ENCODE measurements at regions not wholly inside any gene's neighbourhood (a gene's known extent, or its start where the extent isn't known, plus 50 kb on each side); places are given as distances from the start of the nearest gene placed in this dataset.

- no peaks in the 10 kb centered on the region for H3K9me3 ChIP-seq (ENCODE audit: control insufficient read depth, insufficient read depth, low read depth, low read length)
- in situ Hi-C loops (cut with HindIII; ENCODE audit: low pct_unique_long_range_greater_than_20kb, low sequenced_read_pairs) (no loop called here), intact Hi-C loops (cut with micrococcal nuclease; ENCODE audit: unreplicated experiment) (no loop called here)
- DNase-seq (ENCODE audit: low read depth, low spot score) = no peak
- TF ChIP-seq CTCF (IDR thresholded peaks at IDR 0.05) (no peak), POLR2AphosphoS5 (IDR thresholded peaks at IDR 0.05; ENCODE audit: low read depth, low read length) (no peak), REST (IDR thresholded peaks at IDR 0.05; ENCODE audit: insufficient read depth in 1 of 2, low read depth in 2 of 2, low read length in 1 of 2) (no peak), TCF7L2 (IDR thresholded peaks at IDR 0.05; ENCODE audit: low read depth, low read length) (no peak), SIN3A (IDR thresholded peaks at IDR 0.05; ENCODE audit: borderline replicate concordance, insufficient read depth, low read depth, low read length) (no peak)
- H3K4me1 ChIP-seq (ENCODE audit: control insufficient read depth, insufficient read depth, low read length) = peaks cover 9% of the 10 kb centered on the region; the same call in 1 of the 2 replicates
- H3K36me3 ChIP-seq (ENCODE audit: control insufficient read depth, insufficient read depth, low read length) = no peaks in the 10 kb centered on the region
- H3K27me3 ChIP-seq (ENCODE audit: control insufficient read depth, insufficient read depth, low read length) = no peaks in the 10 kb centered on the region
- no peak overlapping the region for H3K4me3 ChIP-seq (ENCODE audit: low read depth in 2 of 2, low read length in 2 of 2)
- no TSS peak for BruUV-seq (replicated peaks)
- ATAC-seq = no peak
- CTCF ChIA-PET = no interaction called here
- POLR2A ChIA-PET = no interaction called here
- H3K27ac ChIP-seq (ENCODE audit: low read length) = no peak overlapping the region
Observed at GRCh38 chr5:17360879-17361278, 137.2 kb upstream of the TAF11L2 start.

DNA sequence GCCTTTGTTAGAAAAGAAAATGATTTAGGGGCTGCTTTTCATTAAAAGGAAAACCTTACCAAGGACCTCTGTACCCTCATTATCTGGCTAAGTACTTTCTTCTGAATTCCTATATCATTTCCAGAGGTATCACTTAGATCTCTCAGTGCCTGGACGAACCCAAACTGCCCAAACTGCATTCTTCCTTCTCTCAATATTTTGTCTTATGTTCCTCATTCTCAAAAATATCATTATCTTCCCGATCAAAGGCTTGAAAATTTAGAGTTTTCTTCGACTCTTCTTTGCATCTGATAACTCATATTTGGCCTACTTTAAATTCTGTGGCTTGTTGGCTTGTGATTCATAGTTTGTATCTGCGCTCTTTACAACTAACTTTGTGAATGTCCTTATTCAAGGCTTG lies 136.7 kb upstream of the TAF11L2 start:
- ATAC-seq (no peak), DNase-seq (ENCODE audit: low read depth, low spot score) (no peak)
- TF ChIP-seq POLR2AphosphoS5 (IDR thresholded peaks at IDR 0.05; ENCODE audit: low read depth, low read length) (no peak), REST (IDR thresholded peaks at IDR 0.05; ENCODE audit: insufficient read depth in 1 of 2, low read depth in 2 of 2, low read length in 1 of 2) (no peak), SIN3A (IDR thresholded peaks at IDR 0.05; ENCODE audit: borderline replicate concordance, insufficient read depth, low read depth, low read length) (no peak), CTCF (IDR thresholded peaks at IDR 0.05) (no peak), TCF7L2 (IDR thresholded peaks at IDR 0.05; ENCODE audit: low read depth, low read length) (no peak)
- in situ Hi-C loops (cut with HindIII; ENCODE audit: low pct_unique_long_range_greater_than_20kb, low sequenced_read_pairs) = no loop called here
- ChIA-PET POLR2A (no interaction called here), CTCF (no interaction called here)
- H3K27me3 ChIP-seq (ENCODE audit: control insufficient read depth, insufficient read depth, low read length) = no peaks in the 10 kb centered on the region
- intact Hi-C loops (cut with micrococcal nuclease; ENCODE audit: unreplicated experiment) = no loop called here
- peaks cover 10% of the 10 kb centered on the region; the same call in 1 of the 2 replicates for H3K4me1 ChIP-seq (ENCODE audit: control insufficient read depth, insufficient read depth, low read length)
- no peak overlapping the region for H3K4me3 ChIP-seq (ENCODE audit: low read depth in 2 of 2, low read length in 2 of 2)
- no peaks in the 10 kb centered on the region for H3K9me3 ChIP-seq (ENCODE audit: control insufficient read depth, insufficient read depth, low read depth, low read length)
- H3K27ac ChIP-seq (ENCODE audit: low read length) = no peak overlapping the region
- BruUV-seq (replicated peaks) = no TSS peak
- no peaks in the 10 kb centered on the region for H3K36me3 ChIP-seq (ENCODE audit: control insufficient read depth, insufficient read depth, low read length)

Data from Panc1 (cell line).